Glutamatergic neuron (in vitro differentiated cells): ENCODE measurements at regions not wholly inside any gene's neighbourhood (a gene's known extent, or its start where the extent isn't known, plus 50 kb on each side); places are given as distances from the start of the nearest gene placed in this dataset.

Source experiments
- DNase-seq: peaks from one replicate; pipeline ENCODE4 v3.0.0; 2022
- H3K27ac Mint-ChIP-seq: one replicate; pipeline ENCODE4 v1.8.0; 2020; ENCODE audit warnings: mild to moderate bottlenecking, mixed read lengths, inconsistent platforms; ENCODE audit not compliant: unreplicated experiment
- H3K27me3 Mint-ChIP-seq: one replicate; pipeline ENCODE4 v1.8.0; 2020; ENCODE audit warnings: mild to moderate bottlenecking, moderate library complexity, mixed read lengths, inconsistent platforms; ENCODE audit not compliant: unreplicated experiment
- H3K36me3 Mint-ChIP-seq: one replicate; pipeline ENCODE4 v1.8.0; 2020; ENCODE audit warnings: mild to moderate bottlenecking, mixed read lengths, inconsistent platforms; ENCODE audit not compliant: unreplicated experiment
- H3K4me1 Mint-ChIP-seq: one replicate; pipeline ENCODE4 v1.8.0; 2020; ENCODE audit warnings: mild to moderate bottlenecking, low read depth, mixed read lengths, inconsistent platforms; ENCODE audit not compliant: unreplicated experiment
- H3K4me3 Mint-ChIP-seq: one replicate; pipeline ENCODE4 v1.8.0; 2020; ENCODE audit warnings: mild to moderate bottlenecking, mixed read lengths, inconsistent platforms; ENCODE audit not compliant: unreplicated experiment
- H3K9me3 Mint-ChIP-seq: one replicate; pipeline ENCODE4 v1.8.0; 2020; ENCODE audit warnings: mild to moderate bottlenecking, moderate library complexity, mixed read lengths, inconsistent platforms; ENCODE audit not compliant: unreplicated experiment
- CTCF ChIP-seq: fragments of 200-600 bp; sonication (generic); IDR thresholded peaks from one replicate; pipeline ENCODE4 v1.5.0; 2021; ENCODE audit not compliant: partially characterized antibody, unreplicated experiment

GRCh38 chr7:131131012-131131745, 196.5 kb upstream of the MKLN1 start:
- Mint-ChIP-seq H3K27ac (no peak overlapping the region), H3K4me1 (no peaks in the 10 kb centered on the region), H3K9me3 (no peaks in the 10 kb centered on the region), H3K36me3 (no peaks in the 10 kb centered on the region), H3K4me3 (no peak overlapping the region), H3K27me3 (no peaks in the 10 kb centered on the region)
- DNase-seq = no peak
- peak; percentile 9 for TF ChIP-seq CTCF

- TF ChIP-seq CTCF = no peak
- no peaks in the 10 kb centered on the region for H3K36me3 Mint-ChIP-seq
- H3K9me3 Mint-ChIP-seq = no peaks in the 10 kb centered on the region
- no peak overlapping the region for H3K4me3 Mint-ChIP-seq
- DNase-seq = no peak
- no peaks in the 10 kb centered on the region for H3K4me1 Mint-ChIP-seq
- no peak overlapping the region for H3K27ac Mint-ChIP-seq
- no peaks in the 10 kb centered on the region for H3K27me3 Mint-ChIP-seq
Observed at GRCh38 chr7:131131746-131132431, 195.8 kb upstream of the MKLN1 start.

- Mint-ChIP-seq H3K27ac (no peak overlapping the region), H3K4me3 (no peak overlapping the region), H3K27me3 (peaks cover 4% of the 10 kb centered on the region), H3K4me1 (no peaks in the 10 kb centered on the region), H3K36me3 (peaks cover 16% of the 10 kb centered on the region), H3K9me3 (peaks cover 7% of the 10 kb centered on the region)
- DNase-seq = no peak
- TF ChIP-seq CTCF = no peak
Observed at GRCh38 chr7:131139462-131139861, 188.2 kb upstream of the MKLN1 start.

GRCh38 chr7:131141443-131141967, 186.2 kb upstream of the MKLN1 start:
- Mint-ChIP-seq H3K4me1 (no peaks in the 10 kb centered on the region), H3K27me3 (peaks cover 4% of the 10 kb centered on the region), H3K4me3 (no peak overlapping the region), H3K27ac (no peak overlapping the region), H3K36me3 (peaks cover 16% of the 10 kb centered on the region), H3K9me3 (peaks cover 7% of the 10 kb centered on the region)
- DNase-seq = no peak
- TF ChIP-seq CTCF = no peak

GRCh38 chr7:131143869-131144268, 183.8 kb upstream of the MKLN1 start:
- TF ChIP-seq CTCF = no peak
- DNase-seq = no peak
- Mint-ChIP-seq H3K27me3 (peaks cover 4% of the 10 kb centered on the region), H3K27ac (no peak overlapping the region), H3K36me3 (peaks cover 16% of the 10 kb centered on the region), H3K9me3 (peaks cover 7% of the 10 kb centered on the region), H3K4me1 (no peaks in the 10 kb centered on the region), H3K4me3 (no peak overlapping the region)
